HL-60 (cell line): ENCODE measurements at regions not wholly inside any gene's neighbourhood (a gene's known extent, or its start where the extent isn't known, plus 50 kb on each side); places are given as distances from the start of the nearest gene placed in this dataset.

Experiments
- GABPA ChIP-seq: IDR thresholded peaks from 2 replicates; pipeline ENCODE4 v1.6.1; 2012; ENCODE audit warnings: low read depth
- POLR2AphosphoS5 ChIP-seq: IDR thresholded peaks from 2 replicates; pipeline ENCODE4 v1.6.1; 2012; ENCODE audit warnings: low read depth
- TF ChIP-seq, protein P1 (sequence below): IDR thresholded peaks from one replicate; pipeline ENCODE4 v1.5.1; 2011; ENCODE audit warnings: low read length, control low read depth, inconsistent platforms; ENCODE audit not compliant: insufficient read depth
- TF ChIP-seq, protein P2 (sequence below): IDR thresholded peaks from 2 replicates; pipeline ENCODE4 v1.6.1; 2012; ENCODE audit warnings: low read depth; ENCODE audit not compliant: insufficient replicate concordance

DNA sequence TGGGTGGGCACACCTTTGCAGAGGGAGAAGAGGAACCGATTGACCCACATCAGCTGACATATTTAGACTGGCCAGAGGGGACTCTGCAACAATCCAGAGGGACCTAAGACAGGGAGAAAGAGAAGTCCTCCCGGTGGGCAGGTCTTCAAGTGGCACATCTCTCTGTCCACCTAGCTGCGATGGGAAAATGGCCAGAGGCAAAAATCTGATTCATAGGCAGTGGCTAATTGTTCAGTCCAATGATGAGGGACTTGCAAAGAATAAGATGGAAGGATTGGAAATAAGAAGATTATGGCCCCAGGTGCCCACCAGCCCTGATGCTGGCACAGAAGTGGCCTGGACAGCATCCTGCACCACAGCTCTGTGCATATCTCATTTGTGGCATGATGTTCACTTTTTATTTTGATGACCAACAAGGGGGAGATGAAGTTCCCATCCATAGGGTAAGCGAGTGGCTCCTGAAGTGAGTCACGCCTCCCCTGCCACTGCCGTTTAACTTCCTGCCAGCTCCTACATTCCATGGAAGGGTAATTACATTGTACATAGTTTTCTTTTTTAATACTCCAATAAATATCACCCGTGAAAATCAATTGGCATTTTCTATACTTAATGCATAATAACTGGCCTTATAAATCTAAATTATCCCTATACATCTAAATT is 659.6 kb downstream of the MATN1 start:
- TF ChIP-seq, protein P1, sequence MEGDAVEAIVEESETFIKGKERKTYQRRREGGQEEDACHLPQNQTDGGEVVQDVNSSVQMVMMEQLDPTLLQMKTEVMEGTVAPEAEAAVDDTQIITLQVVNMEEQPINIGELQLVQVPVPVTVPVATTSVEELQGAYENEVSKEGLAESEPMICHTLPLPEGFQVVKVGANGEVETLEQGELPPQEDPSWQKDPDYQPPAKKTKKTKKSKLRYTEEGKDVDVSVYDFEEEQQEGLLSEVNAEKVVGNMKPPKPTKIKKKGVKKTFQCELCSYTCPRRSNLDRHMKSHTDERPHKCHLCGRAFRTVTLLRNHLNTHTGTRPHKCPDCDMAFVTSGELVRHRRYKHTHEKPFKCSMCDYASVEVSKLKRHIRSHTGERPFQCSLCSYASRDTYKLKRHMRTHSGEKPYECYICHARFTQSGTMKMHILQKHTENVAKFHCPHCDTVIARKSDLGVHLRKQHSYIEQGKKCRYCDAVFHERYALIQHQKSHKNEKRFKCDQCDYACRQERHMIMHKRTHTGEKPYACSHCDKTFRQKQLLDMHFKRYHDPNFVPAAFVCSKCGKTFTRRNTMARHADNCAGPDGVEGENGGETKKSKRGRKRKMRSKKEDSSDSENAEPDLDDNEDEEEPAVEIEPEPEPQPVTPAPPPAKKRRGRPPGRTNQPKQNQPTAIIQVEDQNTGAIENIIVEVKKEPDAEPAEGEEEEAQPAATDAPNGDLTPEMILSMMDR, result no peak
- TF ChIP-seq POLR2AphosphoS5 (no peak), GABPA (no peak)
- TF ChIP-seq, protein P2, sequence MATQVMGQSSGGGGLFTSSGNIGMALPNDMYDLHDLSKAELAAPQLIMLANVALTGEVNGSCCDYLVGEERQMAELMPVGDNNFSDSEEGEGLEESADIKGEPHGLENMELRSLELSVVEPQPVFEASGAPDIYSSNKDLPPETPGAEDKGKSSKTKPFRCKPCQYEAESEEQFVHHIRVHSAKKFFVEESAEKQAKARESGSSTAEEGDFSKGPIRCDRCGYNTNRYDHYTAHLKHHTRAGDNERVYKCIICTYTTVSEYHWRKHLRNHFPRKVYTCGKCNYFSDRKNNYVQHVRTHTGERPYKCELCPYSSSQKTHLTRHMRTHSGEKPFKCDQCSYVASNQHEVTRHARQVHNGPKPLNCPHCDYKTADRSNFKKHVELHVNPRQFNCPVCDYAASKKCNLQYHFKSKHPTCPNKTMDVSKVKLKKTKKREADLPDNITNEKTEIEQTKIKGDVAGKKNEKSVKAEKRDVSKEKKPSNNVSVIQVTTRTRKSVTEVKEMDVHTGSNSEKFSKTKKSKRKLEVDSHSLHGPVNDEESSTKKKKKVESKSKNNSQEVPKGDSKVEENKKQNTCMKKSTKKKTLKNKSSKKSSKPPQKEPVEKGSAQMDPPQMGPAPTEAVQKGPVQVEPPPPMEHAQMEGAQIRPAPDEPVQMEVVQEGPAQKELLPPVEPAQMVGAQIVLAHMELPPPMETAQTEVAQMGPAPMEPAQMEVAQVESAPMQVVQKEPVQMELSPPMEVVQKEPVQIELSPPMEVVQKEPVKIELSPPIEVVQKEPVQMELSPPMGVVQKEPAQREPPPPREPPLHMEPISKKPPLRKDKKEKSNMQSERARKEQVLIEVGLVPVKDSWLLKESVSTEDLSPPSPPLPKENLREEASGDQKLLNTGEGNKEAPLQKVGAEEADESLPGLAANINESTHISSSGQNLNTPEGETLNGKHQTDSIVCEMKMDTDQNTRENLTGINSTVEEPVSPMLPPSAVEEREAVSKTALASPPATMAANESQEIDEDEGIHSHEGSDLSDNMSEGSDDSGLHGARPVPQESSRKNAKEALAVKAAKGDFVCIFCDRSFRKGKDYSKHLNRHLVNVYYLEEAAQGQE, result no peak
